SIG-M5 treated with dmso at 0.1 percent for 504 hours (cell line): ENCODE measurements at regions not wholly inside any gene's neighbourhood (a gene's known extent, or its start where the extent isn't known, plus 50 kb on each side); places are given as distances from the start of the nearest gene placed in this dataset.
A peak's percentile ranks its signal among the peaks of the same experiment; 100 is the strongest.

Experiments used
- DNase-seq: peaks from one replicate; lab custom pipeline; 2025; ENCODE audit not compliant: unreplicated experiment; lab: John Stamatoyannopoulos, UW

GRCh38 chr5:122718611-122719010 lies 56.3 kb upstream of the SNX2 start:
- no peak for DNase-seq

- DNase-seq: no peak
Measured at GRCh38 chr5:122719991-122720746, 54.7 kb upstream of the SNX2 start.

GRCh38 chr5:122721127-122721526 lies 53.8 kb upstream of the SNX2 start:
- no peak for DNase-seq

GRCh38 chr5:122722341-122722740 lies 52.5 kb upstream of the SNX2 start:
- no peak for DNase-seq

- DNase-seq: peak; percentile 13
Measured at GRCh38 chr5:122723606-122724352, 51.1 kb upstream of the SNX2 start.
